Umbilical cord (tissue), 1 donor: ENCODE measurements at regions not wholly inside any gene's neighbourhood (a gene's known extent, or its start where the extent isn't known, plus 50 kb on each side); places are given as distances from the start of the nearest gene placed in this dataset.
A peak's percentile ranks its signal among the peaks of the same experiment; 100 is the strongest.

ENCODE experiments used
- DNase-seq: peaks from one replicate; pipeline ENCODE4 v3.0.0-alpha.2; 2015; ENCODE audit warnings: low spot score

- peak; percentile 94 for DNase-seq
Measured at GRCh38 chr12:84741692-84742091, 170.9 kb downstream of the SLC6A15 start.

DNA sequence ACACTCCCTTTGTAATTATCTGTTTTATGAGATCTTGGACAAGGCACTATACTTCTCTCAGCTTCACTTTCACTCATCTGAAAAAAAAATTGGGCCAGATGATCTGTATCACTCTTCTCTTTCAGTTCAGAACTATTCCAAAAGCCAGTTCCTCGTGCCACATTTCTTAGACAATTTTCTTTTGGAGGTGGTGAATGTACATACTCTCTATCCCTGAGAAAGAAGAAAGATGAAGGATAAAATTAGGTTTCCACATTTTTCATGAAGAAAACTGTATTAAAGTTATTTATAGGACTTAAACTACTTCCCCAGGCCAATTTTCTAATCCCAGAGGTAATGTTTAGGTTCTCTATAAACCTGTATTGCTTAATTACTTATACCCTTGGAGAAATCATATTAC lies 171.6 kb downstream of the SLC6A15 start:
- peak; percentile 10 for DNase-seq

DNA sequence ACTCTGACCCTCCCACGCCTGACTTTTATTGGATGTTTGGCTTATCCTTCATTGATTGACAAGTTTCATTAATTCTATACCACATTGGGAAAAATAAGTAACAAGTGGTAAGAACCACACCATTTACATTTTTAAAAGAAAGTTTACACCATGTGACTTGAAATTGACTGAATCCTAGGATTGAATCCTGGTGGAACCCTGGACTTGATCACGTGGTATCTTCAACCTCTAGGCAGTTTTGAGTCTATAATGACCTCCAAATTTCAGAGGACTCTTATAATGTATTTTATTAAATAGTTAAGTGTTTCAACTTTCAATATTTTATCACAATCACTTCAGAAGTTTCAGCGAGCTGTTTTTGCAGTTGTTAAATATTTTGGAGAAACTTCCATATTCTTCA lies 172.0 kb downstream of the SLC6A15 start:
- no peak for DNase-seq

DNA sequence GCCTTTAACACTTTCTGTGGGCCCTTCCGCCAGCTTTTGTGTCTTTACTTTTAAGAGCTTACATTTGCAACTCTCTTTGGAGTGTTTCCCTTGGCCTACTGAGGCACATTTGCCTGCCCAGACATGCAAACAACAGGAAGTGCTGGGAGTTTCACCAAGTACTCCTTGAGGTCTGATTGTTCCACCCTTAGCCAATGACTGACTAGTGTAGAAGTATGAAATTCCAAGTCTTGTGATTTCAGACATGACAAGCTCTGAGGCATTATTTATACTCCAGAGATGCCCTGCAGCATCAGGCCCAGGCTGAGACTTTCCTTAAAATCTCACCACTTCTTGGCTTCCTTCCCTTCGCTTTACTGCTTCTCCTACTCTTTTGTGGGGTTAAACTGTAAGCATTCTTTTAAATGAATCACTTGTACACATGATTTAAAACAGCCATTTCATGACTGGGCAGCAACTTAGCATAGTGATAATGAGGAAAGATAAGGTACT lies 174.1 kb downstream of the SLC6A15 start:
- peak; percentile 85 for DNase-seq

- DNase-seq, result no peak
Measured at GRCh38 chr12:84732828-84733340, 179.7 kb downstream of the SLC6A15 start.

DNA sequence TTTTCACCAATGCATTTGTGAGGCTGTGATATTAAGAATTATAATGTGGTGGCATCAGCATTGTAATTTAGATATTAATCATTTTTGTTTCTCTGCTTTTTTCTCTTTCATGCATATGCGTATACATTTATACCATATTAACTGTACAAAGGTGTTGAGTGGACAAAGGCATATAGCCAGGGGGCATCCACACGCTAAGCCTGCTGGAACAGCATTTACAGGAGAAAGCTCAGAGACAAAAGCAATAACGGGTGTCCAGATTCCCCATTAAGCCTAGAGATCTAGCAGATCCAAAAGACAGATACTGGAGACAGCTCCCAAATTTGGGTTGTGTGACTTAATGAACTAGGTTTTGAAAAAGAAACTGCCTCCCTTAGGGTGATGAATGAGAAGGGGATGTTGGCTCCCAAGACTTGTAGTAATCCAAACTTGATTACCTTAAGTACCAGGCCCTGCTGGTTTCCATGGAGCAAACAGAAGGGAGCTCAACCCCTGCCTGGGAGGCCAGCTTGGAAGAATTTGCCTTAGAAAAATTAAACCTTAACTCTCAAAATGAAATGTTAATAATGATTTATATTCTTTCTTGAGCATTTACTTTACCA lies 181.9 kb downstream of the SLC6A15 start:
- no peak for DNase-seq

GRCh38 chr12:84727961-84728360 lies 184.6 kb downstream of the SLC6A15 start:
- peak; percentile 68 for DNase-seq

DNA sequence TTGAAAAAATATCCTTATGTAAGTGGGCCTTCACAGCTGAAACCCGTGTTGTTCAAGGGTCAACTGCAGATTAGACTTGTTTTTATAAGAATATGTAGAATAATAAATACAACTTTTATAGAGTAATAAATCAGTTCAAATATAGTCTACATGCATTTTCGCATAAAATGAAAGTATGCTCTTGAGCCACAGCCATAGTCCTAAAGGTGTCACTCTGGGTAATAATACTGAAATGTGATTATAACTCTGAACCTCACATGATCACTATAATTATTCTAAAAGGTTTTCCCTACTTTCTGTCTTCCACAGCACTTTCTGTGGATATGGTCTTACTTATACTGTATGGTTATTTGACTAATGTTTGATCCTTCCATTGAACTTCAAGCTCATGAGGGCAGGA lies 185.8 kb downstream of the SLC6A15 start:
- DNase-seq, result no peak

DNA sequence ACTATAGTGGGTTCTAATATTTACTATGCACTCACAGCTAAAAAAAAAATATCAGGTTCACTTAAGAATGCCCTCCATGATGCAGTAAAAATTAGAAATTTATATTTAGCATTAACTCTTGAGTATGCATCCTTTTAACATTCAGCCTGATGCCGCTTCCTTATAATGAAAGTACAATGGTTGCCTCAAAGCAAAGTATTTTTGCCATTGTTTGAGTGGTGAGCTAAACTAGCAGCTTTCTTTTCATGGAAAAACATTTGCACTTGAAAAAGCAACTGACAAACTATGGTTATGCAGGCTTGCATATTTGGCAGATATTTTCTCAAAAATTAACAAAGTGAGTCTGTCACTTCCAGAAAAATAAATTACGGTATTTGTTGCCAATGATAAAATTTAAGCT lies 188.6 kb downstream of the SLC6A15 start:
- DNase-seq, result no peak

DNA sequence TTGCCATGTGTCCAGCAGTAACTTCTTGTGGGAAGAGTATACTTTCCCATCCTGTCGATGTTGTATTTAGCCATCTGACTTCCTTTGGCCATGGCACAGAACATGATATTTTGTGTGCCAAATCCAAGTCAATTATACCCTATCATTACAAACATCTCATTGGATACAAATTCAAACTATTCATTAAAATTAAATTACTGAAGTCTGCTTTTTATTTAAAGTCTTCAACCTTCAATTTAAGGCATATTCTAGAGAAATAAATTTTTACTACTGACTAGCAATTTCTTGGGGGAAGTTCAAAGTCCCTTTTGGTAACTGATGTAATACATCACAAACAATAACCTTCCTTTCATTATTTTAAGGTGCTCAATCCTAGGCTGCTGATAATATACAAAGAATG lies 192.6 kb downstream of the SLC6A15 start:
- no peak for DNase-seq

- DNase-seq, result no peak
Measured at GRCh38 chr12:84718906-84719305, 193.7 kb downstream of the SLC6A15 start.

DNA sequence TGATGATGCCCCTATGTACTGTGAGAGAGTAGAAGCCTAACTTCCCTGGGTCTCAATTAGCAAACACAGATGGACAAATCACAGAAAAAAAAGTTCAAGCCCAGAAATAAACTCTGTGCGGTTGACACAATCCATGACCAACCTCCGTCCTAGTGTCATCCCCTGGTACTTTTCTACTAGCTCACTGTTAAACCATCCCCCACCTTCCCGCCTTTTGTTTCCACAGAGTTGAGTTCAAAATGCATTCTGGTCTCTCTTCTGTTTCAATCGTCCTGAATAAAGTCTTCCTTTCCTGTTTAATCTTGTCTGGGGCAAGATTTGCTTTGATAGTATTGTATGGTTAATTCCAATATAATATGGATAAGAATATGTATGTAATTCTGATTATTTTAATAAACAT lies 199.9 kb downstream of the SLC6A15 start:
- DNase-seq, result no peak

DNA sequence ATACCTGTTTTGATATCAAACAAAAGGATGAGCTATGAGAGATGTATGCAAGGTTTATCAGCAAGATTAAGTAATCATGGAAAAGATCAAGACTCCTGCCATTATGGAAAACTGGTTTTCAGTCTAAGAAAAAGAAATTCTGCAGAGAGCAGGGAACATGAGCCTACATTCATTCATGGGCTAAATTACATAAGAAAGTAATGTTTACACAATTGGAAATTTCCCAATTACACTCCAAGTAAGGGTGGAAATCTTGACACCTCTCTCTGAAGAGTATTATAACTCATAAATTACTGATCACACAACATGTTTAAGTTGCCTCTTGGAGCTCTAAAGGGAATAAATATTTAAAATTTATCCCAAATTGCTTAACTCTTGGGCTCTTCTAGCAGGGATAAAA lies 206.2 kb downstream of the SLC6A15 start:
- no peak for DNase-seq

DNA sequence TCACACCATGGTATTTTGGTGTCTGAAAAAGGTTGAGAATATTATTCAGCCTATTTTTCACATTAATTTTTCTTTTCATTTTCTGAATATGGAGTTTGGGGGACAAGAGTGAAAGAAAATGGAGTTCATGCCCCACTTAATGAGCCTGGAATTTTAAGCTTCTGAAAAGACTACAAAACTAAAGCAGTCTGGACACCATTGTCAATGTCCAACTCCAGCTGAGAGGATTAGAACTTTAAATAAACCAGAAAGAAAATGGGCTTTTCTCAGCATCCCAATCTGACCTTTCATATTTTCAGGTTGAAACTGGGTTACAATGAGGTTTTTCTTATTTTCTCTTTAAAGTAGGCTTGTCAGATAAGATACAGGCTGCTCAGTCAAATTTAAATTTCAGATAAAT lies 207.7 kb downstream of the SLC6A15 start:
- DNase-seq, result no peak

- DNase-seq, result no peak
Measured at GRCh38 chr12:84702001-84702400, 210.6 kb downstream of the SLC6A15 start.

GRCh38 chr12:84701041-84701440 lies 211.6 kb downstream of the SLC6A15 start:
- DNase-seq, result no peak

DNA sequence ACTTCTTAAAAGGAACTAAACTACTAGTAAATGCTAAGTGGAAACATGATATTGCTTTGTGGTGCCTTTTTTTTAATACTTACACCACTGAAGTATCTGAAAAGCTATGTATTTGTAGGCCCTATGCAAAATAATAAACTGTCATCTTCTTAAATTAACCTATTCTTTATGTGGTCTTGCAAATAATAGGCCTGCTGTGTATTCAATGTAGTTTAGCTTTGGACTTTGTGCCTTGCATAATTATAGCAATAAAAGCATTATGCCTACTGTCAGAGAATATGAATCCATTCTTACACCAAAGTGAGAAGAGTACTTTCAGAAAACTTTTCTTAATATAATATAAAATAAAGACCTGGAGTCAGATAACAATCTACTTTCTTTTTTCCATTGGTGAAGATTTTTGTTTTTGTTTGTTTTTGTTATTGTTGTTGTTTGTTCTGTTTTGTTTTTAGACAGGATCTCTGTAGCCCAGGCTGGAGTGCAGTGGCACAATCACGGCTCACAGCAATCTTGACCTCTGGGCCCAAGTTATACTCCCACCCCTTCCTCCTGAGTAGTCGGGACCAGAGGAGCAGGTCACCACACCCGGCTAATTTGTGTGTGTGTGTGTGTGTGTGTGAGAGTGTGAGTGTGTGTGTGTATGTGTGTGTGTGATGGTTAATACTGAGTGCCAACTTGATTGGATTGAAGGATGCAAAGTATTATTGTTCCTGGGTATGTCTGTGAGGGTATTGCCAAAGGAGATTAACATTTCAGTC lies 213.8 kb downstream of the SLC6A15 start:
- no peak for DNase-seq

DNA sequence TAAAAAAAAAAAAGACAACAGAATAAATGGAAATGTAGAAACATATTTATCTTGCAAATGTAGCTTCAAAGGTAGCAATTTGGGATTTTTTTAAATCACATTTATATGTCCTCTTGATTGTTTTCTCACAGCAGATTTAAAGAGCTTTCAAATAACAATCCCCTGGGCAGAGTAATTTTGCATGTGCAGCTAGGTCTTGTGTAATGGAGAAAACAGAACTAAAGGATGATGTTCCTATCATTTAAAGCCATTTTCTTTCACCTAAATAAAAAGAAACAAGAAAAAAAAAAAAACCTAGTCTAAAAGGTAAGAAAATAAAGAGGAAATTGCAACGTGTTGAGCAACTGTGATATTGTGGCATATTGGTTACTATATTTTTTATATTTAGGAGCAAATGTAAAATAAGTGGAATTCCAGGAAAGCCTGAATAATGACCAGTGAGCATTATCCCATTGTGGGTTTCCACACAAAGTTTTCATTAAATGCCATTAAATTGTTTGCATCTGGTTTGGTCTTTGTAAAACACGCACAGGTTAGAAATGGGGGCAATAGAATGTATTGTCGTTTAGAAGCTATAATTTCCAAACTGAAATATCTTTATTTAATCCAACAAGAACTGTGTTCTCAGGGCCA lies 215.6 kb downstream of the SLC6A15 start:
- DNase-seq, result no peak

GRCh38 chr12:84696281-84696680 lies 216.3 kb downstream of the SLC6A15 start:
- no peak for DNase-seq

DNA sequence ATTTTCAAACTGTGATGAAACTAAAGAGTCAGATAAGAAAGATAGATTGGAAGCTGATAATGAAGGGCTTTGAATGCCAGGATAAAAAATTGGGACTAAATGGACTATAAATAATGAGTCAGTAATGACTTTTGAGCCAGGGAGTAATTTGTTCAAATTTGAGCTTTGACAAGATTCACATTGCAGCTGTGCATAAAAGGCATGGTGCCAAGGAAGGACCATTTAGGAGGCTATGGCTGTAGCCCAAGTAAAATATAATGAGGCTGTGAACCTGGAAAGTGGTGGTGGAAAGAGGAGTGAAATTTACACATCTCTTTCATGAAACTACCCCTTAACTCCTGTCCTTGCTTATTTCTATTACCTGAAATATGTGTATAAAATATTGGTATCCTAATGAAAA lies 218.5 kb downstream of the SLC6A15 start:
- DNase-seq, result no peak

DNA sequence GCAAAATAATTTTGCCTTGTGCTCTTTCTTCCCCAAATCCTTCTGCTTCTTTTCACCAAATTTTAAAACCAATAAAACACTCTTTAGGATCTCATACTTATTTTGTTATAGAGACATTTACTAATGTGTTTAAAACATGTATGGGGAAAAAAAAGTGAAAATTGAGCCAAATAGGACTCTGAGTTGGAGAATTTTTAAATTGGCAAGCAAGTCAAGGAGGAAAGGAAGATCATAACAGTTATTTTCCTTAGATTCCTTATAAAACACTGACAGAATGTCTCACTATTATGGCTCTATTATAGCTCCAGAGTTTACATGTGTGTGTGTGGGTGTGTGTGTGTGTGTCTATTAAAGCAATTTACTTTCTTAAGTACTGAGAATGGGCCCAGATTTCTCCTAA lies 220.5 kb downstream of the SLC6A15 start:
- DNase-seq, result no peak

GRCh38 chr12:84691266-84691665 lies 221.3 kb downstream of the SLC6A15 start:
- DNase-seq, result peak; percentile 1

DNA sequence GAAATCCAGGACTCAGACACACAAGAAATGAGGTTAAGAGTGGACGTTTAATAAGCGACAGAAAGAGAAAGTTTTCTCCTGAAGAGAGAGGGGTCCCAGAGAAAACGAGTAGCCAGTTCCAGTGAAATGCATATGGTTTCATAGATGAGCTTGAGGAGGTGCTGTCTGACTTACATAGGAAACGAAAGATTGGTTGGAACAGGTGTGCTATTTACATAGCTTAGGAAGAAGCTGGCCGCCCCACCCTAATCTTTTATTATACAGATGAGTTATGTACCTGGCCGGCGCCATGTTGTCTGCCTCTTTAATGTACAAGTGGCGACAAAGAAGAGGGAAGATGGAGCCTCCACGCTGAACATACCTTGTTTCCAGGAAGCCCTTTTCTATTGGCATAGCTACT lies 223.0 kb downstream of the SLC6A15 start:
- DNase-seq, result no peak
